ENCODE measurements at regions not wholly inside any gene's neighbourhood (a gene's known extent, or its start where the extent isn't known, plus 50 kb on each side); places are given as distances from the start of the nearest gene placed in this dataset.
A peak's percentile ranks its signal among the peaks of the same experiment; 100 is the strongest.

GRCh38 chr2:120440521-120441350, 94.8 kb downstream of the INHBB start:
- Histone ChIP-seq H3K79me2 (ENCODE audit: control insufficient read depth in 1 of 2, insufficient read depth in 2 of 2, low read length in 2 of 2) (no peaks in the 10 kb centered on the region), H3K18ac (ENCODE audit: extremely low read depth, low read length) (no peak overlapping the region), H3K4me3 (ENCODE audit: extremely low read depth in 1 of 4, insufficient read depth in 2 of 4, low read depth in 3 of 4, low read length in 4 of 4) (no peak overlapping the region; a peak in 1 of 8 replicates), H2BK20ac (ENCODE audit: low read length) (no peak overlapping the region; the same call in 1 of the 2 replicates), H3K27me3 (replicated peaks in 1 of 4; ENCODE audit: control insufficient read depth in 3 of 4, extremely low read depth in 1 of 4, insufficient read depth in 3 of 4, low read length in 3 of 4) (peaks cover 4 to 72% (median 61%) of the 10 kb centered on the region in 4 experiments), H2AK5ac (ENCODE audit: low read depth, low read length) (0 out of 2 replicates have a peak overlapping the region, but pooled peaks have one; percentile 58), H3K79me1 (ENCODE audit: low read depth, low read length) (no peaks in the 10 kb centered on the region), H3K9me3 (ENCODE audit: insufficient read depth in 2 of 2, low read depth in 1 of 2, low read length in 1 of 2) (no peaks in the 10 kb centered on the region), H3K56ac (replicated peaks; ENCODE audit: insufficient read length, low read depth, low read length) (no peak overlapping the region), H3K4me2 (ENCODE audit: insufficient read depth in 1 of 2, low read depth in 2 of 2, low read length in 2 of 2) (no peak overlapping the region; a peak in 1 of 4 replicates), H4K20me1 (replicated peaks in 1 of 2; ENCODE audit: control insufficient read depth in 1 of 2, insufficient read depth in 2 of 2, low read length in 2 of 2) (peaks cover 0 to 1% of the 10 kb centered on the region in 2 experiments), H2BK12ac (ENCODE audit: low read depth, low read length) (no peak overlapping the region; the same call in 1 of the 2 replicates), H2AFZ (ENCODE audit: low read length) (no peak overlapping the region), H2BK5ac (ENCODE audit: low read depth, low read length) (no peak overlapping the region), H3K23ac (ENCODE audit: insufficient read length) (no peak overlapping the region), H3K4ac (replicated peaks; ENCODE audit: insufficient read length, low read depth, low read length) (no peak overlapping the region), H3K27ac (ENCODE audit: low read depth, low read length) (no peak overlapping the region), H2BK120ac (replicated peaks; ENCODE audit: low read depth, low read length) (no peak overlapping the region), H3K36me3 (ENCODE audit: control insufficient read depth in 2 of 4, insufficient read depth in 4 of 4, low read length in 3 of 4) (no peaks in the 10 kb centered on the region), H3K23me2 (ENCODE audit: low read depth, low read length) (peaks cover 10% of the 10 kb centered on the region), H4K5ac (ENCODE audit: insufficient read length, low read depth, low read length) (no peak overlapping the region), H3K14ac (ENCODE audit: insufficient read length) (no peak overlapping the region), H4K8ac (ENCODE audit: extremely low read depth, insufficient read depth, low read length) (no peak overlapping the region; the same call in 1 of the 2 replicates), H3K9ac (replicated peaks in 1 of 4; ENCODE audit: extremely low read depth in 1 of 4, low read depth in 3 of 4, low read length in 3 of 4) (no peak overlapping the region), H3K4me1 (replicated peaks in 1 of 4; ENCODE audit: control insufficient read depth in 3 of 4, insufficient read depth in 4 of 4, low read length in 3 of 4) (peaks cover 0 to 14% (median 7%) of the 10 kb centered on the region in 4 experiments; a peak in 6 of 7 replicates), H4K91ac (replicated peaks; ENCODE audit: insufficient read length, low read length) (no peak overlapping the region), H2BK15ac (ENCODE audit: low read length) (peak overlapping the region; percentile 81)
- POLR2A ChIA-PET (ENCODE audit: partially characterized antibody) = interaction anchor here (0.7 to 2.0 kb wide), 3 partner anchors 9 to 634 kb away, joined by 3 to 4 read pairs (median 3); no protein-coding TSS in a partner anchor
- no peak for TF ChIP-seq BACH1 (IDR thresholded peaks at IDR 0.05; ENCODE audit: low read length)
- TF ChIP-seq ASH2L (IDR thresholded peaks at IDR 0.05; ENCODE audit: low read length) = no peak
- TF ChIP-seq CHD1 (IDR thresholded peaks at IDR 0.05; ENCODE audit: low read depth, low read length) = no peak
- TF ChIP-seq, protein P1, sequence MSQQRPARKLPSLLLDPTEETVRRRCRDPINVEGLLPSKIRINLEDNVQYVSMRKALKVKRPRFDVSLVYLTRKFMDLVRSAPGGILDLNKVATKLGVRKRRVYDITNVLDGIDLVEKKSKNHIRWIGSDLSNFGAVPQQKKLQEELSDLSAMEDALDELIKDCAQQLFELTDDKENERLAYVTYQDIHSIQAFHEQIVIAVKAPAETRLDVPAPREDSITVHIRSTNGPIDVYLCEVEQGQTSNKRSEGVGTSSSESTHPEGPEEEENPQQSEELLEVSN (IDR thresholded peaks at IDR 0.05) = 0 out of 2 replicates have a peak, but pooled peaks have one; percentile 19
- TF ChIP-seq SP4 (IDR thresholded peaks at IDR 0.05; ENCODE audit: low read length) = no peak
- no peak for TF ChIP-seq RNF2 (IDR thresholded peaks at IDR 0.05; ENCODE audit: borderline replicate concordance, low read depth, low read length, missing control alignments, poor library complexity, severe bottlenecking)
- no peak for TF ChIP-seq SAP30 (IDR thresholded peaks at IDR 0.05; ENCODE audit: insufficient read depth, insufficient replicate concordance, low read length)
- TF ChIP-seq SIX5 (IDR thresholded peaks at IDR 0.05; ENCODE audit: low read depth, low read length) = no peak
- no peak for TF ChIP-seq MAFK (IDR thresholded peaks at IDR 0.05; ENCODE audit: low read depth, low read length)
- FAIRE-seq (no peak), DNase-seq (ENCODE audit: low read depth in 1 of 2, low spot score in 2 of 2) (no peak)
- CTCF ChIA-PET (ENCODE audit: partially characterized antibody) = interaction anchor here (1.0 to 8.1 kb wide), 8 partner anchors 11 to 235 kb away, joined by 3 to 118 read pairs (median 4); partner anchors contain the start of gene INHBB
- WGBS, 2 experiments (ENCODE audit: extremely low coverage in 1 of 2, insufficient coverage in 1 of 2, insufficient read length in 1 of 2, insufficient replicate concordance in 2 of 2, low coverage in 1 of 2, low lambda C conversion rate in 2 of 2, missing lambda C conversion rate in 1 of 2) = 83% methylated on average over 17 of the region's 17 CpGs; no CpG with 5 or more reads in 1 of the 2 experiments
